ENCODE measurements at regions not wholly inside any gene's neighbourhood (a gene's known extent, or its start where the extent isn't known, plus 50 kb on each side); places are given as distances from the start of the nearest gene placed in this dataset.

- no peak for TF ChIP-seq CTCF (IDR thresholded peaks at IDR 0.05; ENCODE audit: control insufficient read depth, insufficient read depth, low read depth, low read length, missing control alignments)
- no peak for DNase-seq (ENCODE audit: low read depth)
- no peak overlapping the region for H3K4me3 ChIP-seq (ENCODE audit: control insufficient read depth, low read depth, low read length)
These were observed 230.8 kb downstream of the PAX1 start for GRCh38 chr20:21936261-21936660.

- no peak for TF ChIP-seq CTCF (IDR thresholded peaks at IDR 0.05; ENCODE audit: control insufficient read depth, insufficient read depth, low read depth, low read length, missing control alignments)
- no peak overlapping the region for H3K4me3 ChIP-seq (ENCODE audit: control insufficient read depth, low read depth, low read length)
- no peak for DNase-seq (ENCODE audit: low read depth)
These were observed 228.1 kb downstream of the PAX1 start for GRCh38 chr20:21933526-21933925.

- no peak for TF ChIP-seq CTCF (IDR thresholded peaks at IDR 0.05; ENCODE audit: control insufficient read depth, insufficient read depth, low read depth, low read length, missing control alignments)
- H3K4me3 ChIP-seq (ENCODE audit: control insufficient read depth, low read depth, low read length): no peak overlapping the region
- no peak for DNase-seq (ENCODE audit: low read depth)
These were observed 215.8 kb downstream of the PAX1 start for GRCh38 chr20:21921251-21921650.

GRCh38 chr20:21920211-21920610, 214.7 kb downstream of the PAX1 start:
- no peak overlapping the region for H3K4me3 ChIP-seq (ENCODE audit: control insufficient read depth, low read depth, low read length)
- DNase-seq (ENCODE audit: low read depth): no peak
- no peak for TF ChIP-seq CTCF (IDR thresholded peaks at IDR 0.05; ENCODE audit: control insufficient read depth, insufficient read depth, low read depth, low read length, missing control alignments)

- DNase-seq (ENCODE audit: low read depth): no peak
- no peak for TF ChIP-seq CTCF (IDR thresholded peaks at IDR 0.05; ENCODE audit: control insufficient read depth, insufficient read depth, low read depth, low read length, missing control alignments)
These were observed 212.9 kb downstream of the PAX1 start for GRCh38 chr20:21918398-21918797.

GRCh38 chr20:21902391-21902790, 196.9 kb downstream of the PAX1 start:
- DNase-seq (ENCODE audit: low read depth): no peak
- H3K4me3 ChIP-seq (ENCODE audit: control insufficient read depth, low read depth, low read length): no peak overlapping the region
- no peak for TF ChIP-seq CTCF (IDR thresholded peaks at IDR 0.05; ENCODE audit: control insufficient read depth, insufficient read depth, low read depth, low read length, missing control alignments)

More at GRCh38 chr20:21918398-21918797, 212.9 kb downstream of the PAX1 start:
- H3K4me3 ChIP-seq (ENCODE audit: control insufficient read depth, low read depth, low read length): no peak overlapping the region
